Osteoblast (primary cell): ENCODE measurements at regions not wholly inside any gene's neighbourhood (a gene's known extent, or its start where the extent isn't known, plus 50 kb on each side); places are given as distances from the start of the nearest gene placed in this dataset.
"Not testable (repeated sequence)": the region's sequence is repeated elsewhere in the genome, so short reads cannot be mapped to it uniquely, and the experiment has no call there.

ENCODE experiments used
- DNase-seq: peaks from one replicate; pipeline ENCODE4 v3.0.0; 2011; ENCODE audit warnings: low spot score, mixed read lengths; ENCODE audit not compliant: insufficient read length; ENCODE audit errors: missing footprints
- H2AFZ ChIP-seq: 2 replicates; pipeline ENCODE4 v1.6.0; 2011; ENCODE audit warnings: mild to moderate bottlenecking, low read length
- H3K27ac ChIP-seq: 2 replicates; pipeline ENCODE4 v1.5.1; 2011; ENCODE audit warnings: mild to moderate bottlenecking, low read depth, low read length, moderate library complexity
- H3K27me3 ChIP-seq: 2 replicates; pipeline ENCODE4 v1.6.0; 2012; ENCODE audit warnings: mild to moderate bottlenecking, control low read depth, inconsistent platforms, low read length, moderate library complexity; ENCODE audit not compliant: insufficient read depth
- H3K36me3 ChIP-seq: 2 replicates; pipeline ENCODE4 v1.5.1; 2011; ENCODE audit warnings: mild to moderate bottlenecking, low read length, control low read depth, moderate library complexity; ENCODE audit not compliant: insufficient read depth
- H3K4me1 ChIP-seq: 2 replicates; pipeline ENCODE4 v1.5.1; 2011; ENCODE audit warnings: mild to moderate bottlenecking, low read length, control low read depth, moderate library complexity; ENCODE audit not compliant: insufficient read depth
- H3K4me2 ChIP-seq: 2 replicates; pipeline ENCODE4 v1.6.0; 2011; ENCODE audit warnings: mild to moderate bottlenecking, low read length; ENCODE audit not compliant: insufficient read depth
- H3K4me3 ChIP-seq: fragments of 200-600 bp; sonication (generic); 3 replicates; pipeline ENCODE4 v1.5.1; 2012; ENCODE audit warnings: mild to moderate bottlenecking, low read length, inconsistent platforms; ENCODE audit not compliant: insufficient read depth
- H3K79me2 ChIP-seq: 2 replicates; pipeline ENCODE4 v1.6.0; 2012; ENCODE audit warnings: mild to moderate bottlenecking, low read length, control low read depth, inconsistent platforms; ENCODE audit not compliant: insufficient read depth
- H3K9me3 ChIP-seq: 2 replicates; pipeline ENCODE4 v1.5.1; 2011; ENCODE audit warnings: low read depth, low read length, control low read depth
- H4K20me1 ChIP-seq: 2 replicates; pipeline ENCODE4 v1.6.0; 2012; ENCODE audit warnings: mild to moderate bottlenecking, low read length, control low read depth; ENCODE audit not compliant: insufficient read depth
- CTCF ChIP-seq: IDR thresholded peaks from 2 replicates; pipeline ENCODE4 v1.5.1; 2011; ENCODE audit warnings: mild to moderate bottlenecking, low read depth, low read length, moderate library complexity; ENCODE audit errors: extremely low read depth

- Histone ChIP-seq H3K4me3 (no peak overlapping the region), H3K4me1 (no peaks in the 10 kb centered on the region), H3K4me2 (no peak overlapping the region), H3K27me3 (no peaks in the 10 kb centered on the region), H3K27ac (no peak overlapping the region), H3K79me2 (no peaks in the 10 kb centered on the region), H3K36me3 (no peaks in the 10 kb centered on the region), H3K9me3 (no peaks in the 10 kb centered on the region), H2AFZ (no peak overlapping the region), H4K20me1 (no peaks in the 10 kb centered on the region)
- DNase-seq: no peak
- TF ChIP-seq CTCF: no peak
Measured at GRCh38 chr7:4383584-4383983, 298.5 kb upstream of the FOXK1 start.

- TF ChIP-seq CTCF: no peak
- no peaks in the 10 kb centered on the region for H3K4me1 ChIP-seq
- no peak for DNase-seq
- H3K4me2 ChIP-seq: no peak overlapping the region
- no peaks in the 10 kb centered on the region for H3K27me3 ChIP-seq
- H3K9me3 ChIP-seq: no peaks in the 10 kb centered on the region
- no peaks in the 10 kb centered on the region for H3K79me2 ChIP-seq
- no peaks in the 10 kb centered on the region for H3K36me3 ChIP-seq
- no peak overlapping the region for H2AFZ ChIP-seq
- no peaks in the 10 kb centered on the region for H4K20me1 ChIP-seq
- H3K4me3 ChIP-seq: no peak overlapping the region
- H3K27ac ChIP-seq: no peak overlapping the region
Measured at GRCh38 chr7:4386190-4386589, 295.9 kb upstream of the FOXK1 start.

GRCh38 chr7:4391103-4391502 is 291.0 kb upstream of the FOXK1 start:
- H4K20me1 ChIP-seq, H3K4me3 ChIP-seq, H3K4me1 ChIP-seq, DNase-seq, H3K4me2 ChIP-seq, H2AFZ ChIP-seq, H3K79me2 ChIP-seq, H3K27ac ChIP-seq, H3K36me3 ChIP-seq, H3K27me3 ChIP-seq, H3K9me3 ChIP-seq: not testable (repeated sequence)

- Histone ChIP-seq H4K20me1 (no peaks in the 10 kb centered on the region), H3K9me3 (no peaks in the 10 kb centered on the region), H3K27me3 (no peaks in the 10 kb centered on the region), H3K4me1 (no peaks in the 10 kb centered on the region), H2AFZ (no peak overlapping the region), H3K4me2 (no peak overlapping the region), H3K27ac (no peak overlapping the region), H3K79me2 (no peaks in the 10 kb centered on the region), H3K4me3 (no peak overlapping the region), H3K36me3 (no peaks in the 10 kb centered on the region)
- DNase-seq: no peak
- no peak for TF ChIP-seq CTCF
Measured at GRCh38 chr7:4394736-4395135, 287.4 kb upstream of the FOXK1 start.

GRCh38 chr7:4399121-4399520 is 283.0 kb upstream of the FOXK1 start:
- Histone ChIP-seq H3K4me2 (no peak overlapping the region), H3K4me3 (no peak overlapping the region), H3K27me3 (no peaks in the 10 kb centered on the region), H3K79me2 (no peaks in the 10 kb centered on the region), H3K9me3 (no peaks in the 10 kb centered on the region), H4K20me1 (no peaks in the 10 kb centered on the region), H2AFZ (no peak overlapping the region), H3K36me3 (no peaks in the 10 kb centered on the region), H3K27ac (no peak overlapping the region), H3K4me1 (no peaks in the 10 kb centered on the region)
- TF ChIP-seq CTCF: no peak
- no peak for DNase-seq
